HEK293 (cell line): ENCODE measurements at regions not wholly inside any gene's neighbourhood (a gene's known extent, or its start where the extent isn't known, plus 50 kb on each side); places are given as distances from the start of the nearest gene placed in this dataset.

Source experiments
- CTCF ChIA-PET: fragments of 350-600 bp; formaldehyde crosslinking; extraction: SDS; loops from one replicate; lab custom pipeline; 2021; ENCODE audit warnings: antibody characterized with exemption; lab: Yijun Ruan, JAX
- POLR2A ChIA-PET: fragments of 300-600 bp; formaldehyde crosslinking; extraction: SDS; loops from one replicate; lab custom pipeline; 2020; ENCODE audit warnings: antibody characterized with exemption, inconsistent platforms; lab: Yijun Ruan, JAX
- H3K27ac ChIP-seq: fragments of 200-500 bp; sonication (Bioruptor generic); 2 replicates; pipeline ENCODE4 v1.5.1; 2014; ENCODE audit warnings: low read depth, low read length, control low read depth, inconsistent platforms; ENCODE audit errors: extremely low read depth
- H3K36me3 ChIP-seq, 2 experiments: fragments of 200-500 bp in 1 of 2; sonication (Bioruptor generic) in 1 of 2; 1 replicate in 1 of 2; 2 replicates in 1 of 2; pipeline ENCODE4 v1.5.1; 2014 to 2017; ENCODE audit warnings: inconsistent platforms in 2 of 2, low read length in 2 of 2; ENCODE audit not compliant: control insufficient read depth in 2 of 2, insufficient read depth in 1 of 2
- H3K4me1 ChIP-seq: fragments of 200-500 bp; sonication (Bioruptor generic); 2 replicates; pipeline ENCODE4 v1.5.1; 2014; ENCODE audit warnings: mild to moderate bottlenecking, low read length, inconsistent platforms; ENCODE audit not compliant: control insufficient read depth, insufficient read depth
- H3K4me3 ChIP-seq: 2 replicates; pipeline ENCODE4 v1.5.1; 2011; ENCODE audit warnings: low read depth, mild to moderate bottlenecking, control low read depth, low read length, moderate library complexity
- H3K9me3 ChIP-seq: fragments of 200-500 bp; sonication (Bioruptor generic); 2 replicates; pipeline ENCODE4 v1.5.1; 2014; ENCODE audit warnings: low read depth, low read length, inconsistent platforms; ENCODE audit not compliant: control insufficient read depth, insufficient read depth
- ATF2 ChIP-seq: fragments of 450-650 bp; formaldehyde crosslinking; IDR thresholded peaks from 2 replicates; pipeline ENCODE4 v1.5.1; 2016; ENCODE audit warnings: missing biosample characterization, missing genetic modification characterization, low read depth
- GLIS1 ChIP-seq: fragments of 450-650 bp; formaldehyde crosslinking; IDR thresholded peaks from 2 replicates; pipeline ENCODE4 v1.5.1; 2016; ENCODE audit warnings: missing biosample characterization, missing genetic modification characterization
- WT1 ChIP-seq: fragments of 450-650 bp; formaldehyde crosslinking; IDR thresholded peaks from 2 replicates; pipeline ENCODE4 v1.5.1; 2016; ENCODE audit warnings: missing biosample characterization, missing genetic modification characterization
- ZNF132 ChIP-seq: fragments of 450-650 bp; formaldehyde crosslinking; IDR thresholded peaks from 2 replicates; pipeline ENCODE4 v1.5.1; 2017; ENCODE audit warnings: missing biosample characterization, missing genetic modification characterization, borderline replicate concordance
- ZNF23 ChIP-seq: fragments of 450-650 bp; formaldehyde crosslinking; IDR thresholded peaks from 2 replicates; pipeline ENCODE4 v1.5.1; 2016; ENCODE audit warnings: missing biosample characterization, missing genetic modification characterization, borderline replicate concordance
- ZNF391 ChIP-seq: fragments of 450-650 bp; formaldehyde crosslinking; IDR thresholded peaks from 2 replicates; pipeline ENCODE4 v1.5.1; 2016; ENCODE audit warnings: low read depth, missing biosample characterization, missing genetic modification characterization, borderline replicate concordance
- ZNF426 ChIP-seq: fragments of 450-650 bp; formaldehyde crosslinking; IDR thresholded peaks from 2 replicates; pipeline ENCODE4 v1.5.1; 2017; ENCODE audit warnings: missing biosample characterization, missing genetic modification characterization, mild to moderate bottlenecking, inconsistent platforms, moderate library complexity
- ZNF518A ChIP-seq: fragments of 450-650 bp; formaldehyde crosslinking; conservative IDR thresholded peaks from 2 replicates; pipeline ENCODE4 v1.5.1; 2016; ENCODE audit warnings: low read depth, missing biosample characterization, missing genetic modification characterization
- ZNF544 ChIP-seq: fragments of 450-650 bp; formaldehyde crosslinking; IDR thresholded peaks from 2 replicates; pipeline ENCODE4 v1.5.0; 2017; ENCODE audit warnings: missing biosample characterization, missing genetic modification characterization
- ZNF580 ChIP-seq: fragments of 450-650 bp; formaldehyde crosslinking; IDR thresholded peaks from 2 replicates; pipeline ENCODE4 v1.5.1; 2016; ENCODE audit warnings: missing biosample characterization, missing genetic modification characterization
- ZNF670 ChIP-seq: fragments of 450-650 bp; formaldehyde crosslinking; IDR thresholded peaks from 2 replicates; pipeline ENCODE4 v1.5.1; 2016; ENCODE audit warnings: missing biosample characterization, missing genetic modification characterization, low read depth
- ZNF704 ChIP-seq: fragments of 450-650 bp; formaldehyde crosslinking; IDR thresholded peaks from 2 replicates; pipeline ENCODE4 v1.5.1; 2016; ENCODE audit warnings: missing biosample characterization, missing genetic modification characterization
- ZNF768 ChIP-seq: fragments of 450-650 bp; formaldehyde crosslinking; IDR thresholded peaks from 2 replicates; pipeline ENCODE4 v1.5.1; 2018; ENCODE audit warnings: missing biosample characterization, mild to moderate bottlenecking, missing genetic modification characterization
- ZNF785 ChIP-seq: fragments of 450-650 bp; formaldehyde crosslinking; IDR thresholded peaks from 2 replicates; pipeline ENCODE4 v1.5.1; 2016; ENCODE audit warnings: missing biosample characterization, missing genetic modification characterization

GRCh38 chr2:123769001-123769400 lies 256.1 kb upstream of the CNTNAP5 start:
- Histone ChIP-seq H3K4me1 (no peaks in the 10 kb centered on the region), H3K9me3 (no peaks in the 10 kb centered on the region), H3K4me3 (no peak overlapping the region), H3K27ac (no peak overlapping the region), H3K36me3 (no peaks in the 10 kb centered on the region)
- ChIA-PET CTCF (no interaction called here), POLR2A (no interaction called here)
- TF ChIP-seq WT1 (tag by site-specific recombination) (no peak), ATF2 (tag by site-specific recombination) (0 out of 2 replicates have a peak, but pooled peaks have one; percentile 23)
- TF ChIP-seq, all 188 proteins: peak for 1

- H3K36me3 ChIP-seq = no peaks in the 10 kb centered on the region
- ChIA-PET CTCF (no interaction called here), POLR2A (no interaction called here)
- no peaks in the 10 kb centered on the region for H3K9me3 ChIP-seq
- no peaks in the 10 kb centered on the region for H3K4me1 ChIP-seq
- no peak overlapping the region for H3K4me3 ChIP-seq
- TF ChIP-seq ZNF132 (tag by site-specific recombination) (no peak), ZNF785 (tag by site-specific recombination) (no peak), ZNF768 (tag by site-specific recombination) (no peak), ZNF704 (tag by site-specific recombination) (no peak), GLIS1 (no peak), ZNF426 (no peak), ZNF391 (tag by site-specific recombination) (no peak), ZNF670 (tag by site-specific recombination) (no peak), ZNF544 (tag by site-specific recombination) (no peak), ZNF23 (tag by site-specific recombination) (no peak), ZNF580 (no peak), ZNF518A (tag by site-specific recombination) (no peak)
- no peak overlapping the region for H3K27ac ChIP-seq
Measured at GRCh38 chr2:123770996-123771720, 253.9 kb upstream of the CNTNAP5 start.
